ENCODE measurements at regions not wholly inside any gene's neighbourhood (a gene's known extent, or its start where the extent isn't known, plus 50 kb on each side); places are given as distances from the start of the nearest gene placed in this dataset.

GRCh38 chr3:127140501-127141460 is 52.1 kb upstream of the PRR23E start:
- Histone ChIP-seq H3K4me2 (replicated peaks; ENCODE audit: low read depth, low read length, poor library complexity, severe bottlenecking) (no peak overlapping the region), H2AFZ (ENCODE audit: insufficient read depth, low read depth, low read length, poor library complexity, severe bottlenecking) (no peak overlapping the region), H3K79me2 (ENCODE audit: control insufficient read depth, insufficient read depth, low read length) (no peaks in the 10 kb centered on the region), H3K27ac (ENCODE audit: low read length in 2 of 2) (no peak overlapping the region), H3K4me3 (ENCODE audit: control extremely low read depth in 1 of 5, extremely low read depth in 1 of 5, insufficient read depth in 1 of 5, low read depth in 2 of 5, low read length in 4 of 5) (no peak overlapping the region), H3K9ac (ENCODE audit: low read length) (no peak overlapping the region), H3K27me3 (replicated peaks in 1 of 4; ENCODE audit: control extremely low read depth in 1 of 4, control insufficient read depth in 3 of 4, insufficient read depth in 4 of 4, low read length in 3 of 4) (peaks cover 0 to 13% (median 0%) of the 10 kb centered on the region in 4 experiments), H4K20me1 (ENCODE audit: control insufficient read depth, insufficient read depth, low read length, poor library complexity, severe bottlenecking) (no peaks in the 10 kb centered on the region), H3K9me3 (ENCODE audit: control extremely low read depth in 1 of 3, control insufficient read depth in 2 of 3, insufficient read depth in 1 of 3, low read length in 2 of 3) (peaks cover 0 to 2% (median 0%) of the 10 kb centered on the region in 3 donors), H3K36me3 (replicated peaks in 1 of 2; ENCODE audit: control extremely low read depth in 1 of 2, control insufficient read depth in 1 of 2, extremely low read depth in 1 of 2, insufficient read depth in 2 of 2, low read length in 1 of 2) (no peaks in the 10 kb centered on the region), H3K4me1 (ENCODE audit: control insufficient read depth in 2 of 2, insufficient read depth in 2 of 2, low read length in 2 of 2) (no peaks in the 10 kb centered on the region)
- no peak for ATAC-seq (ENCODE audit: low read depth)
- DNase-seq, result no peak
- Mint-ChIP-seq H3K27me3 (peaks cover 22% of the 10 kb centered on the region), H3K4me3 (no peak overlapping the region), H3K4me1 (no peaks in the 10 kb centered on the region), H3K27ac (no peak overlapping the region), H3K9me3 (ENCODE audit: insufficient read depth) (peaks cover 9% of the 10 kb centered on the region)
- CTCF ChIA-PET, result no interaction called here
- intact Hi-C loops (cut with micrococcal nuclease), result no loop called here
- WGBS (ENCODE audit: insufficient coverage), result 85% methylated on average over 13 of the region's 18 CpGs
- TF ChIP-seq CTCF (IDR thresholded peaks at IDR 0.05) (no peak), EZH2 (IDR thresholded peaks at IDR 0.05; ENCODE audit: borderline replicate concordance, insufficient read depth, low read depth, low read length, poor library complexity, severe bottlenecking) (no peak)
- POLR2A ChIA-PET, result no interaction called here
